GM10266 (cell line): ENCODE measurements at regions not wholly inside any gene's neighbourhood (a gene's known extent, or its start where the extent isn't known, plus 50 kb on each side); places are given as distances from the start of the nearest gene placed in this dataset.

Experiments used
- DNase-seq: peaks from one replicate; pipeline ENCODE4 v3.0.0; 2012; ENCODE audit errors: extremely low spot score
- TF ChIP-seq, protein P1 (sequence below): IDR thresholded peaks from 2 replicates; pipeline ENCODE4 v1.5.1; 2012; ENCODE audit warnings: mild to moderate bottlenecking, low read depth; ENCODE audit not compliant: control insufficient read depth, insufficient read depth; ENCODE audit errors: missing control alignments

DNA sequence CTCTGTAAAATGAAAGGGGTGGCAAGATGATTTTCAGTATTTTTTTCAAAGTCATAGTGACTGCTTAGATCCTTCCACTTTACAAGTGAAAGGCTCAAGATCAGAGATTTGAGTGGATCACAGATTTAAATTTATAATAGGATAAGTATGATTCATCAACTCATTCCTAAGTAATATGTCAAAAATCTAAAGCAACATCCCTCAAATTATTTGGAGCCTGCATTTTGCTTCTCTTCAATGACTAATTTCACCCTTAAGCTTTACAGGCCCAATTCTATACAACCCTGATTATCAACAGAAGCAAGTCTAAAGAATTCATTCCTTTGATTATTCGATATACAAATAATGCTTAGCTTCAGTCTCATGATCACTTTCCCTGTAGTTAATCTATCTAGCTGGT, 93.9 kb upstream of the HEY2 start:
- TF ChIP-seq, protein P1, sequence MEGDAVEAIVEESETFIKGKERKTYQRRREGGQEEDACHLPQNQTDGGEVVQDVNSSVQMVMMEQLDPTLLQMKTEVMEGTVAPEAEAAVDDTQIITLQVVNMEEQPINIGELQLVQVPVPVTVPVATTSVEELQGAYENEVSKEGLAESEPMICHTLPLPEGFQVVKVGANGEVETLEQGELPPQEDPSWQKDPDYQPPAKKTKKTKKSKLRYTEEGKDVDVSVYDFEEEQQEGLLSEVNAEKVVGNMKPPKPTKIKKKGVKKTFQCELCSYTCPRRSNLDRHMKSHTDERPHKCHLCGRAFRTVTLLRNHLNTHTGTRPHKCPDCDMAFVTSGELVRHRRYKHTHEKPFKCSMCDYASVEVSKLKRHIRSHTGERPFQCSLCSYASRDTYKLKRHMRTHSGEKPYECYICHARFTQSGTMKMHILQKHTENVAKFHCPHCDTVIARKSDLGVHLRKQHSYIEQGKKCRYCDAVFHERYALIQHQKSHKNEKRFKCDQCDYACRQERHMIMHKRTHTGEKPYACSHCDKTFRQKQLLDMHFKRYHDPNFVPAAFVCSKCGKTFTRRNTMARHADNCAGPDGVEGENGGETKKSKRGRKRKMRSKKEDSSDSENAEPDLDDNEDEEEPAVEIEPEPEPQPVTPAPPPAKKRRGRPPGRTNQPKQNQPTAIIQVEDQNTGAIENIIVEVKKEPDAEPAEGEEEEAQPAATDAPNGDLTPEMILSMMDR: no peak
- DNase-seq: no peak

DNA sequence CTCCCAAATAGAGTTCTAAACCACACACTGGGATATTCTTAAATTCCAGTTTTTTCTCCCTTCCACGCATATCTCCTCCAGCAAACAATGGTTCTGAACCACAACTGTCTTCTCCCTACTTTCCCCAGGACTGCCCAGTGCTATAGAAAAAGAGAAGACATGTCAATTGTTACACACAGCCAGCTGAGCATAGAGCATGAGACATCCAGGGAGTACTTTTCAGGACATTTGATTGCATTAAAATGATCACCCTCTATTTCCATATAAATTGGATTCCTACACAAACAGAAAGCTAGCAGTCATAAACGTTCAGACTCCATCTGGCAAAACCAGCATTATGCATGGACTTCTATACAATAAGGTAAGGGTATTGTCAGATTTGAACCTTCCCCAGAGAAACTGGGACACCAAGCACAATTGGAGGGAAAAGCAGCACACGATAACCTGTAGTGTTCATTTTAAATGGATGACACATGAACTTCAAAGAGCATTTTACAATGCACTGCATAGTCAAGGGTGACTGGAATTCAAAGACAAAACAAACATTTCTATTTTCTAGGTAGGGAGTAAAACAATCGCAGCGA, 93.1 kb upstream of the HEY2 start:
- TF ChIP-seq, protein P1: no peak
- no peak for DNase-seq

DNA sequence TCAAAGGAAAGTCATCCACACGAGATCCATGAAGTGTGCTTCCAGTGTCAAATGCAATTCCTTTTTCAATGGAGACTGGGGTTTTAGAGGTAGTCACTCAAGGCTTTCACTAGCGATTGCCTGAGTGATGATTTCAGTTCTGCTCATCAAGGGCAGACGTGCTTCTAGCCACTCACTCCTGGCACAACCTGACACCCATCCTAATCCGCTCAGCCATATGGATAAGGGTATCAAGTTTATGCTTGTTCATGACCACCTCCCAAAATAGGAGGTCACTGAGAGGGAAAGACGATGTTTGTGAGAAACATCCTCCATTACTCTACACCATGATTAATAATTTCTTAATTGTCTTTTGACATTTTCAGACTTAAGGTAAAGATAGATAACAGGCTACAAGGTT, 91.3 kb upstream of the HEY2 start:
- TF ChIP-seq, protein P1: no peak

DNA sequence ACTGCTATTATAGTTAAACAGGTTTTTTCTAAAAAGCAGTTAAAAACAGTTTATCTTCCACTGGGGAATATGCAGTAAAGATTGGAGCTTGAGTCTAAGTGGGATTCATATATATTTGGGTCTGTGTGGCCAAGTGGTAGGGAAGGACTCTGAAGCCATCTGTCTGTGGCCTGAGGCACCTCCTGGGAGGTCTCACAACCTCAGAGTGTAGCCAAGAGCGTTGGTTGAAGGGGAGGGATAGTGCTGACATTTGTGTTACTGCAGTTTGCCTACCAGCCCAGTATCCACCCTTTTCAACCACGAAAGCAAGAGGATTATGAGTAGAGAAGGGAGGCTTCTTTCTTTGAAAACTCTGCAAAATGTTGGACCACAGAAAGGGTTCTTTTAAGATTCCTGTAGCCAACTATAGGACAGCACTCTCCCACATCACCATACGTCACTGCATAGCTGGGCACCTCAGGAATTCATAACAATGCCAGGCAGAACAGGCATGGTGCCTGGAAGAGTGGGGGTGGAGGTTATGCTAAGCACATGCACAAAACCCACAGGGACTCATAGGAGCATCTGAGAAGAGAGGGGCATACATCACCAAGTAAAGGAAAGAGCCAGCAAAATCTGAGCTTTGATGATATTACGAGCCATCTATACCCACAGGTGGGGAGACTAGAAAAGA, 90.5 kb upstream of the HEY2 start:
- no peak for DNase-seq
- TF ChIP-seq, protein P1: no peak

More for the DNA sequence above, 91.3 kb upstream of the HEY2 start:
- DNase-seq: no peak

DNA sequence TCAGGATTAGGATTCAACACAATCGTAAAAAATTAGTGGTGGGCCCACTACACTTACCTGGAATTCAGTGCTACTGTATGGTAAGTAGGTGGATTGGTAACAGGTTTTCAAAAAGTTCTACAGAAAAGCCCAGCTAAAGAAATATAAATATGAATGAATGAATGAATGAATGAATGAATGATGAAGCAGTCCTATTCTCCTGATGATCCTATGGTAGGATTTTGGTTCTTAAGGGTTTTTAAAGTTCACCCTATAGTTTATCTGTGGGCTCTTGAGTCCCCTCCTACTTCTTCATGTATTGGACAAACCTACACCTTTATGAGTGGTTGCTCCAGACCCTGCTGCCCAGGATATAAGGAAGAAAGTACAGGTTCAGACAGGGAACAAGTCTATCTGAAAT, 89.5 kb upstream of the HEY2 start:
- TF ChIP-seq, protein P1: no peak
- DNase-seq: no peak

DNA sequence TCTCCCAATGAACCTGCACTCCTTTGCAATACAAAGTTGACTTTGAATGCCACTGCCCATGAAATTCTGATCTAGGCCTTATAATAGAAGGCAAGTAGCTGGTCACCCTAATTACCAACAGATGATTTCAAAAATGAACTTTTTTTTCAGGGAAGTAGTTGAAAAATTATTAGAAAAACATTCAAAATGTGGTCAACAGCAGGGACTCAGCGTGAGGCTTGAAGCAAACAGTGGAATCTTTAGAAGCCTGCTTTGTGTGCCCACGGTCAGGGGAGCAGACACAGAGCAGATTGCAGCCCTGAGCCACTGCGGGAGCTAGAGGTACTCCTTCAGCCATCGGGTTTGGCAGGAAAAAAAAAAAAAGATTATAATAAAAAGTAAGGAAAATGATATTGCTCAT, 87.1 kb upstream of the HEY2 start:
- no peak for DNase-seq
- TF ChIP-seq, protein P1: no peak

DNA sequence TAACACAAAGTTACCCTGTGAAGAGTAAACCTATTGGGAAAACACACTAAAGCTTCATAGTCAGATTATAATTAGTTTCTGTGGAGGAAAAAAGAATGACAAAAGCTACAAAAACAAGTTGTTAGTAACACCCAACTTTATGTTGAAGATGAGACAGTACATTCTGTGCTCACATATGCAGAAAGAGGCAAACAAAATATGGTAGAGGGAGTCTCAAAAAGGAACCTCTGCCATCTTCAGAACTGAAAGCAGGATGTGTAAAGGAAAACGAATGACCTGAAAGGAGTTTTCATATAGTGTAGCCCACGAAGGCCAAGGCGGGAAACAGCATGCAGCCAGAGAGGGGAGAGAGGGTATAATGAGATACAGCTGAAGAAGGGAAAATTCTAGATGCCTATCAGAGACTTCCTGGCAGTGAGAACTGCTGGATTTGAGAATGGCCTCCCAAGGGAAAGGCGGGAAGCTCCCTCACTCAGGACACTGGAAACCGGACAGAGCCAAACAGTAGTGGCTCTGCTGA, 84.1 kb upstream of the HEY2 start:
- TF ChIP-seq, protein P1: no peak
- DNase-seq: no peak
